HG02759 (cell line): ENCODE measurements at regions not wholly inside any gene's neighbourhood (a gene's known extent, or its start where the extent isn't known, plus 50 kb on each side); places are given as distances from the start of the nearest gene placed in this dataset.

Source experiments
- ATAC-seq: cut with Tn5 transposase; IDR thresholded peaks from one replicate; pipeline ENCODE4 v1.9.1; 2021; ENCODE audit warnings: mild to moderate bottlenecking, moderate library complexity; ENCODE audit not compliant: unreplicated experiment

- ATAC-seq: no peak
These were observed 306.3 kb upstream of the POU3F1 start for GRCh38 chr1:38352869-38353268.

GRCh38 chr1:38347446-38348175 lies 301.0 kb upstream of the POU3F1 start:
- no peak for ATAC-seq

- no peak for ATAC-seq
These were observed 298.1 kb upstream of the POU3F1 start for GRCh38 chr1:38344716-38345115.

GRCh38 chr1:38341694-38342093 lies 295.1 kb upstream of the POU3F1 start:
- no peak for ATAC-seq

- ATAC-seq: no peak
These were observed 293.8 kb upstream of the POU3F1 start for GRCh38 chr1:38340409-38340808.

- no peak for ATAC-seq
These were observed 291.1 kb upstream of the POU3F1 start for GRCh38 chr1:38337711-38338110.

GRCh38 chr1:38336961-38337360 lies 290.4 kb upstream of the POU3F1 start:
- ATAC-seq: no peak

GRCh38 chr1:38336301-38336923 lies 289.8 kb upstream of the POU3F1 start:
- ATAC-seq: no peak

- ATAC-seq: no peak
These were observed 288.5 kb upstream of the POU3F1 start for GRCh38 chr1:38334930-38335592.

- ATAC-seq: no peak
These were observed 286.2 kb upstream of the POU3F1 start for GRCh38 chr1:38332649-38333310.

- ATAC-seq: no peak
These were observed 285.1 kb upstream of the POU3F1 start for GRCh38 chr1:38331496-38332210.

GRCh38 chr1:38330799-38331198 lies 284.2 kb upstream of the POU3F1 start:
- no peak for ATAC-seq

- ATAC-seq: no peak
These were observed 283.1 kb upstream of the POU3F1 start for GRCh38 chr1:38329644-38330043.

- ATAC-seq: no peak
These were observed 281.9 kb upstream of the POU3F1 start for GRCh38 chr1:38328278-38329035.

- ATAC-seq: no peak
These were observed 281.0 kb upstream of the POU3F1 start for GRCh38 chr1:38327559-38327973.

GRCh38 chr1:38326856-38327255 lies 280.3 kb upstream of the POU3F1 start:
- ATAC-seq: no peak

- ATAC-seq: no peak
These were observed 279.5 kb upstream of the POU3F1 start for GRCh38 chr1:38326135-38326534.

GRCh38 chr1:38312753-38313152 lies 266.2 kb upstream of the POU3F1 start:
- no peak for ATAC-seq

GRCh38 chr1:38310079-38310478 lies 263.5 kb upstream of the POU3F1 start:
- no peak for ATAC-seq

- no peak for ATAC-seq
These were observed 262.2 kb upstream of the POU3F1 start for GRCh38 chr1:38308780-38309179.
